Peyer's patch (tissue), 4 donors: ENCODE measurements at regions not wholly inside any gene's neighbourhood (a gene's known extent, or its start where the extent isn't known, plus 50 kb on each side); places are given as distances from the start of the nearest gene placed in this dataset.

Experiments used
- POLR2A ChIP-seq, 2 donors: fragments of 450-650 bp; IDR thresholded peaks; one replicate each; pipeline ENCODE4 v1.5.1; 2017; ENCODE audit warnings: antibody characterized with exemption in 2 of 2, mild to moderate bottlenecking in 2 of 2, moderate library complexity in 2 of 2
- TF ChIP-seq, protein P1 (sequence below), 6 experiments: fragments of 450-650 bp in 4 of 6; fragments of 200-600 bp in 2 of 6; sonication (generic) in 1 of 6; IDR thresholded peaks; one replicate each; pipeline ENCODE4 v1.5.1; 2017 to 2019; ENCODE audit warnings: antibody characterized with exemption in 6 of 6, mild to moderate bottlenecking in 3 of 6, moderate library complexity in 1 of 6

DNA sequence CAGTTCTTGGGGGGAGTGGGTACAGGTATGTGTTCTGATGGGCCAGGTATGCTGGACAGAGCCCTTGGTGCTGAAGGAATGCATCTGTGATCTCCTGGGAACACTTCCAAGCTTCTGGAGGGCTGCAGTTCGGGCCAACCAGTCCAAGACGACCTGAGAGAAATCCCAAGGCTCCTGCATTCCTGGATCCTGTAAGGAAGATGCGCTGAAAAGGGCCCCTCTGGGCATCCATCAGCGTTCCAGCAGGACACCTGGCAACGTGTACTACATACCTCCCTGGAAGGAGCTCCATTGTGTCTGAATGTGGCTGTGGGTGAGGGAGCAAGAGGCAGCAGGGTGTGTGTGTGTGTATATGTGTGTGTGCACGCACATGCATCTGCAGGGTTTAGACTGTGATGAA, 144.7 kb downstream of the FAM43A start:
- TF ChIP-seq, protein P1, sequence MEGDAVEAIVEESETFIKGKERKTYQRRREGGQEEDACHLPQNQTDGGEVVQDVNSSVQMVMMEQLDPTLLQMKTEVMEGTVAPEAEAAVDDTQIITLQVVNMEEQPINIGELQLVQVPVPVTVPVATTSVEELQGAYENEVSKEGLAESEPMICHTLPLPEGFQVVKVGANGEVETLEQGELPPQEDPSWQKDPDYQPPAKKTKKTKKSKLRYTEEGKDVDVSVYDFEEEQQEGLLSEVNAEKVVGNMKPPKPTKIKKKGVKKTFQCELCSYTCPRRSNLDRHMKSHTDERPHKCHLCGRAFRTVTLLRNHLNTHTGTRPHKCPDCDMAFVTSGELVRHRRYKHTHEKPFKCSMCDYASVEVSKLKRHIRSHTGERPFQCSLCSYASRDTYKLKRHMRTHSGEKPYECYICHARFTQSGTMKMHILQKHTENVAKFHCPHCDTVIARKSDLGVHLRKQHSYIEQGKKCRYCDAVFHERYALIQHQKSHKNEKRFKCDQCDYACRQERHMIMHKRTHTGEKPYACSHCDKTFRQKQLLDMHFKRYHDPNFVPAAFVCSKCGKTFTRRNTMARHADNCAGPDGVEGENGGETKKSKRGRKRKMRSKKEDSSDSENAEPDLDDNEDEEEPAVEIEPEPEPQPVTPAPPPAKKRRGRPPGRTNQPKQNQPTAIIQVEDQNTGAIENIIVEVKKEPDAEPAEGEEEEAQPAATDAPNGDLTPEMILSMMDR (IDR thresholded peaks at IDR 0.05) = no peak
- no peak for TF ChIP-seq POLR2A (IDR thresholded peaks at IDR 0.05)
